Nephron (organoid): ENCODE measurements at regions not wholly inside any gene's neighbourhood (a gene's known extent, or its start where the extent isn't known, plus 50 kb on each side); places are given as distances from the start of the nearest gene placed in this dataset.

Experiments used
- H3K27ac Mint-ChIP-seq, 3 experiments: 2 replicates each; pipeline ENCODE4 v1.8.0; 2020; ENCODE audit warnings: mixed read lengths in 3 of 3, mild to moderate bottlenecking in 2 of 3, moderate library complexity in 1 of 3
- H3K27me3 Mint-ChIP-seq: 2 replicates; pipeline ENCODE4 v1.8.0; 2021; ENCODE audit warnings: low read depth, mild to moderate bottlenecking, moderate library complexity, mixed read lengths
- H3K36me3 Mint-ChIP-seq: 2 replicates; pipeline ENCODE4 v1.8.0; 2020; ENCODE audit warnings: low read depth, mixed read lengths
- H3K4me1 Mint-ChIP-seq: 2 replicates; pipeline ENCODE4 v1.8.0; 2020; ENCODE audit warnings: mixed read lengths
- H3K4me3 Mint-ChIP-seq, 3 experiments: 2 replicates each; pipeline ENCODE4 v1.8.0; 2020; ENCODE audit warnings: mild to moderate bottlenecking in 3 of 3, mixed read lengths in 3 of 3, moderate library complexity in 2 of 3
- H3K9me3 Mint-ChIP-seq: 2 replicates; pipeline ENCODE4 v1.8.0; 2020; ENCODE audit warnings: mixed read lengths
- CTCF ChIP-seq, 3 experiments: fragments of 200-600 bp; sonication (generic); IDR thresholded peaks; one replicate each; pipeline ENCODE4 v1.5.0; 2021; ENCODE audit warnings: antibody characterized with exemption in 3 of 3; ENCODE audit not compliant: unreplicated experiment in 3 of 3

GRCh38 chr14:42523666-42524065 lies 917.0 kb downstream of the LRFN5 start:
- no peaks in the 10 kb centered on the region for H3K27me3 Mint-ChIP-seq
- H3K27ac Mint-ChIP-seq = no peak overlapping the region
- H3K36me3 Mint-ChIP-seq = no peaks in the 10 kb centered on the region
- peaks cover 8% of the 10 kb centered on the region for H3K4me1 Mint-ChIP-seq
- no peak overlapping the region for H3K4me3 Mint-ChIP-seq
- TF ChIP-seq CTCF (IDR thresholded peaks at IDR 0.05; ENCODE audit: unreplicated experiment in 3 of 3) = no peak
- no peaks in the 10 kb centered on the region for H3K9me3 Mint-ChIP-seq

- H3K9me3 Mint-ChIP-seq = no peaks in the 10 kb centered on the region
- H3K27me3 Mint-ChIP-seq = no peaks in the 10 kb centered on the region
- no peak for TF ChIP-seq CTCF (IDR thresholded peaks at IDR 0.05; ENCODE audit: unreplicated experiment in 3 of 3)
- H3K4me1 Mint-ChIP-seq = no peaks in the 10 kb centered on the region
- no peak overlapping the region for H3K4me3 Mint-ChIP-seq
- no peak overlapping the region for H3K27ac Mint-ChIP-seq
- H3K36me3 Mint-ChIP-seq = no peaks in the 10 kb centered on the region
Measured at GRCh38 chr14:42517806-42518500, 911.3 kb downstream of the LRFN5 start.

GRCh38 chr14:42513837-42514236 lies 907.2 kb downstream of the LRFN5 start:
- Mint-ChIP-seq H3K9me3 (peaks cover 3% of the 10 kb centered on the region), H3K36me3 (no peaks in the 10 kb centered on the region), H3K4me3 (no peak overlapping the region), H3K27ac (no peak overlapping the region), H3K4me1 (no peaks in the 10 kb centered on the region), H3K27me3 (no peaks in the 10 kb centered on the region)
- TF ChIP-seq CTCF (IDR thresholded peaks at IDR 0.05; ENCODE audit: unreplicated experiment in 3 of 3) = no peak

GRCh38 chr14:42510071-42510470 lies 903.4 kb downstream of the LRFN5 start:
- Mint-ChIP-seq H3K4me3 (no peak overlapping the region), H3K36me3 (no peaks in the 10 kb centered on the region), H3K27ac (no peak overlapping the region), H3K27me3 (no peaks in the 10 kb centered on the region), H3K4me1 (no peaks in the 10 kb centered on the region), H3K9me3 (peaks cover 3% of the 10 kb centered on the region)
- TF ChIP-seq CTCF (IDR thresholded peaks at IDR 0.05; ENCODE audit: unreplicated experiment in 3 of 3) = no peak

GRCh38 chr14:42508209-42508946 lies 901.7 kb downstream of the LRFN5 start:
- no peak overlapping the region for H3K4me3 Mint-ChIP-seq
- H3K4me1 Mint-ChIP-seq = no peaks in the 10 kb centered on the region
- no peaks in the 10 kb centered on the region for H3K36me3 Mint-ChIP-seq

More at GRCh38 chr14:42508209-42508946, 901.7 kb downstream of the LRFN5 start:
- H3K27ac Mint-ChIP-seq = no peak overlapping the region
- peaks cover 3% of the 10 kb centered on the region for H3K9me3 Mint-ChIP-seq
- TF ChIP-seq CTCF (IDR thresholded peaks at IDR 0.05; ENCODE audit: unreplicated experiment in 3 of 3) = no peak
- no peaks in the 10 kb centered on the region for H3K27me3 Mint-ChIP-seq
